ENCODE measurements at regions not wholly inside any gene's neighbourhood (a gene's known extent, or its start where the extent isn't known, plus 50 kb on each side); places are given as distances from the start of the nearest gene placed in this dataset.

DNA sequence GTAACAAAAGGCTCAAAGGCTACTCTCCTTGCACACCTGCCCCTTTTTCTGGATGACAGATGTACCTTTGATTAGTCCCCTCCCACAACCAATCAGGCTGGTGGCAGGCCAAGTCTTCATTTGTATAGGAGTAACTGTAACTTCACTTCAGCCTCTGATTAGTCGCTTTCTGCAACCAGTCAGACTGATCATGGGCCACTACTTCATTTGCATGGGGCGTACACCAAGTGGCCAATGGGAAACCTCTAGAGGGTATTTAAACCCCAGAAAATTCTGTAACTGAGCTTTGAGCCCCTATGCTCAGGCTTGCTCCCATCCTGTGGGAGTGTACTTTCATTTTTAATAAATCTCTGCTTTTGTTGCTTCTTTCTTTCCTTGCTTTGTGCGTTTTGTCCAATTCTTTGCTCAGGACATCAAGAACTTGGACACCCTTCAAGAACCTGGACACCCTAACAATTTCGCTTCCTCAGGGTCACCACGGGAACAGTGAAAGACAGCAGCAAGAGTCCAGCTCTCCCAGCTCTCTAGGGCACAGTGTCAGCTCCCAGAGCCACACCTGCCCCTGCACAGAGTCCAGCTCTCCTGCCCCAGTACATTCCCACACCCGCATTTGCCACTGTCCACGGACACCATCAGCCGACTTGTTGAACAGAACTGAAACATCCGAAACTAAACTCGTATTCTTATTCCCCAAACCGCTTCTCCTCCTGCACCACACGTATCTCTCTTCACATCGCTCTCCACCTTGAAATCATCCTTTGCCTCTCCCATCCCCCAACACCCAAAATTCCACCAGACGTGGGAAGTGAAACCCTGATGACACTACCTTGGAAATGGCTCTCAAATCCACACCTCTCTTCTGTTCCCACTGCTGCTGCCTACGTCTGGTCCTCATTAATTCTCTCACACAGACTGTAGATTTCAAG, 53.4 kb downstream of the ABCC12 start:
- BruUV-seq (replicated peaks), result no TSS peak
- no peak overlapping the region for H3K27ac Mint-ChIP-seq (ENCODE audit: unreplicated experiment)

DNA sequence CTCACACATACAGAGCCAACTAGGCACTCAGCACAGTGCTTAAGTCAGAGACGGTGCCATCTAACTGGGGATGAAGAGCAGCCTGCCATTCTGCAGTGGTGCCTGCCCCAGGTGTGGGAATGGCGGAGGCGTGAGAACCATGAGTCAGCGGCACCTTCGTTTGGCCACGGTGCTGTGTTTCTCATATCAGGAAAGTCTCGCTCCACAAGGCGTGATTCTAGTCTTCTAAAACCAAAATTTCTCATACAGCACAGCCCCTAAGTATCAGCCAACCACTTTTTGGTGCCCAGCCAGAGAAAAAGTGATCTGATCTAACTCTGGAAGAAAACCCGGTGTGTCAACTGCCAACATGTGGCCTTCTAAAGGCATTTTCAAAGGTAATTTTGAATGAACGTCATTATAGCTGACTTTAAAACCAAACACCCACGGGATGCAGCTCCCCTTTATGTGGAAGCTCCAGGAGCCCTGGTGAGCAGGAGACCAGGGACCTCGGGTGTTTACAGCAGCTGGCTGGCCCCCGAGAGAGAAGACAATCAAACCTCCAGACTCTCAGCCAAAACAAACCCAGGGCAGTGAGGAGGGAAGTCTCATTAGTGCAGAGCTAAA, 54.6 kb downstream of the ABCC12 start:
- no peaks in the 10 kb centered on the region for H3K9me3 ChIP-seq
- POLR2A ChIA-PET, result no interaction called here
- DNase-seq, result no peak
- Mint-ChIP-seq H3K27me3 (ENCODE audit: insufficient read depth, unreplicated experiment) (peaks cover 4% of the 10 kb centered on the region), H3K9me3 (ENCODE audit: unreplicated experiment) (no peaks in the 10 kb centered on the region), H3K4me3 (ENCODE audit: unreplicated experiment) (no peak overlapping the region), H3K36me3 (ENCODE audit: insufficient read depth, unreplicated experiment) (no peaks in the 10 kb centered on the region), H3K4me1 (ENCODE audit: low read depth, unreplicated experiment) (no peaks in the 10 kb centered on the region), H3K27ac (ENCODE audit: unreplicated experiment) (no peak overlapping the region)
- no peaks in the 10 kb centered on the region for H3K27me3 ChIP-seq (replicated peaks; ENCODE audit: control insufficient read depth, insufficient read depth, low read length)
- no peak overlapping the region for H3K4me3 ChIP-seq (ENCODE audit: low read depth, low read length)
- no peaks in the 10 kb centered on the region for H3K4me1 ChIP-seq
- intact Hi-C loops (cut with micrococcal nuclease; ENCODE audit: unreplicated experiment), result no loop called here
- BruUV-seq (replicated peaks), result no TSS peak
- no peaks in the 10 kb centered on the region for H3K36me3 ChIP-seq (ENCODE audit: control insufficient read depth, insufficient read depth, low read length)
- CTCF ChIA-PET, result no interaction called here
- TF ChIP-seq, protein P1, sequence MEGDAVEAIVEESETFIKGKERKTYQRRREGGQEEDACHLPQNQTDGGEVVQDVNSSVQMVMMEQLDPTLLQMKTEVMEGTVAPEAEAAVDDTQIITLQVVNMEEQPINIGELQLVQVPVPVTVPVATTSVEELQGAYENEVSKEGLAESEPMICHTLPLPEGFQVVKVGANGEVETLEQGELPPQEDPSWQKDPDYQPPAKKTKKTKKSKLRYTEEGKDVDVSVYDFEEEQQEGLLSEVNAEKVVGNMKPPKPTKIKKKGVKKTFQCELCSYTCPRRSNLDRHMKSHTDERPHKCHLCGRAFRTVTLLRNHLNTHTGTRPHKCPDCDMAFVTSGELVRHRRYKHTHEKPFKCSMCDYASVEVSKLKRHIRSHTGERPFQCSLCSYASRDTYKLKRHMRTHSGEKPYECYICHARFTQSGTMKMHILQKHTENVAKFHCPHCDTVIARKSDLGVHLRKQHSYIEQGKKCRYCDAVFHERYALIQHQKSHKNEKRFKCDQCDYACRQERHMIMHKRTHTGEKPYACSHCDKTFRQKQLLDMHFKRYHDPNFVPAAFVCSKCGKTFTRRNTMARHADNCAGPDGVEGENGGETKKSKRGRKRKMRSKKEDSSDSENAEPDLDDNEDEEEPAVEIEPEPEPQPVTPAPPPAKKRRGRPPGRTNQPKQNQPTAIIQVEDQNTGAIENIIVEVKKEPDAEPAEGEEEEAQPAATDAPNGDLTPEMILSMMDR (IDR thresholded peaks at IDR 0.05; ENCODE audit: insufficient read depth in 1 of 2, low read depth in 1 of 2, low read length in 1 of 2, severe bottlenecking in 1 of 2, unreplicated experiment in 1 of 2), result no peak

More for the DNA sequence above, 53.4 kb downstream of the ABCC12 start:
- POLR2A ChIA-PET, result no interaction called here
- no peak for DNase-seq
- H3K27me3 Mint-ChIP-seq (ENCODE audit: insufficient read depth, unreplicated experiment), result peaks cover 4% of the 10 kb centered on the region
- CTCF ChIA-PET, result no interaction called here
- Histone ChIP-seq H3K4me1 (no peaks in the 10 kb centered on the region), H3K4me3 (ENCODE audit: low read depth, low read length) (no peak overlapping the region), H3K36me3 (ENCODE audit: control insufficient read depth, insufficient read depth, low read length) (no peaks in the 10 kb centered on the region), H3K9me3 (no peaks in the 10 kb centered on the region), H3K27me3 (replicated peaks; ENCODE audit: control insufficient read depth, insufficient read depth, low read length) (no peaks in the 10 kb centered on the region)
- no peaks in the 10 kb centered on the region for H3K36me3 Mint-ChIP-seq (ENCODE audit: insufficient read depth, unreplicated experiment)
- H3K4me3 Mint-ChIP-seq (ENCODE audit: unreplicated experiment), result no peak overlapping the region
- TF ChIP-seq, protein P1 (IDR thresholded peaks at IDR 0.05; ENCODE audit: insufficient read depth in 1 of 2, low read depth in 1 of 2, low read length in 1 of 2, severe bottlenecking in 1 of 2, unreplicated experiment in 1 of 2), result no peak
- intact Hi-C loops (cut with micrococcal nuclease; ENCODE audit: unreplicated experiment), result no loop called here
- no peaks in the 10 kb centered on the region for H3K9me3 Mint-ChIP-seq (ENCODE audit: unreplicated experiment)
- no peaks in the 10 kb centered on the region for H3K4me1 Mint-ChIP-seq (ENCODE audit: low read depth, unreplicated experiment)

DNA sequence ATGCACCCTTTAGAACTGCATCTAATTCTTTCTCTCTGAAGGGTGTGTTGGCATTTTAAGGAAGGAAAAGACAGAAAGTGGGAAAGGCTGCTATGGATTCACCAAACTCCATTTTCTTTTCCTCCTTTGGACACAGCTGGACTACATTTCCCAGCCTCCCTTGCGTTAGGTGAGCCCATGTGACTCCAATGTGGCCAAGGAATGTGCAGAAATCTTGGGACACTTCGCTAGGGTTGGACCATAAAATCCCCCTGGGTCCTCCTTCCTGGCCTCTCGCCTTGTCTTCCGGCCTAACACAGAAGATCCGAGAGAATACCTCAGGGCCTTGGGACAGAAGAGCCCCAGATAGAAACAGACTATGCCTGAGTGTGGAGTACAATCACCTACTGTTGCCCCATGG, 56.3 kb downstream of the ABCC12 start:
- Mint-ChIP-seq H3K27ac (ENCODE audit: unreplicated experiment) (no peak overlapping the region), H3K9me3 (ENCODE audit: unreplicated experiment) (no peaks in the 10 kb centered on the region), H3K4me1 (ENCODE audit: low read depth, unreplicated experiment) (no peaks in the 10 kb centered on the region), H3K36me3 (ENCODE audit: insufficient read depth, unreplicated experiment) (no peaks in the 10 kb centered on the region), H3K27me3 (ENCODE audit: insufficient read depth, unreplicated experiment) (peaks cover 4% of the 10 kb centered on the region), H3K4me3 (ENCODE audit: unreplicated experiment) (no peak overlapping the region)
- ChIA-PET POLR2A (no interaction called here), CTCF (no interaction called here)
- intact Hi-C loops (cut with micrococcal nuclease; ENCODE audit: unreplicated experiment), result no loop called here
- no peaks in the 10 kb centered on the region for H3K4me1 ChIP-seq
- BruUV-seq (replicated peaks), result no TSS peak
- H3K9me3 ChIP-seq, result no peaks in the 10 kb centered on the region
- H3K36me3 ChIP-seq (ENCODE audit: control insufficient read depth, insufficient read depth, low read length), result no peaks in the 10 kb centered on the region
- peak in 1 of 2 experiments; percentile 12 for DNase-seq
- H3K4me3 ChIP-seq (ENCODE audit: low read depth, low read length), result no peak overlapping the region
- H3K27me3 ChIP-seq (replicated peaks; ENCODE audit: control insufficient read depth, insufficient read depth, low read length), result no peaks in the 10 kb centered on the region
- TF ChIP-seq, protein P1 (IDR thresholded peaks at IDR 0.05; ENCODE audit: insufficient read depth in 1 of 2, low read depth in 1 of 2, low read length in 1 of 2, severe bottlenecking in 1 of 2, unreplicated experiment in 1 of 2), result no peak

Data from Caco-2 (cell line).